Tongue (tissue), 1 donor: ENCODE measurements at regions not wholly inside any gene's neighbourhood (a gene's known extent, or its start where the extent isn't known, plus 50 kb on each side); places are given as distances from the start of the nearest gene placed in this dataset.

Experiments
- DNase-seq: peaks from one replicate; pipeline ENCODE4 v3.0.0-alpha.2; 2015

- peak; percentile 67 for DNase-seq
These were observed 299.0 kb downstream of the TRIB2 start for GRCh38 chr2:13015532-13016320.

GRCh38 chr2:13018490-13018889 lies 301.8 kb downstream of the TRIB2 start:
- DNase-seq, result no peak

- DNase-seq, result no peak
These were observed 303.0 kb downstream of the TRIB2 start for GRCh38 chr2:13019781-13020180.

GRCh38 chr2:13020469-13020868 lies 303.7 kb downstream of the TRIB2 start:
- no peak for DNase-seq

GRCh38 chr2:13021470-13021957 lies 304.8 kb downstream of the TRIB2 start:
- peak; percentile 27 for DNase-seq

- DNase-seq, result no peak
These were observed 313.9 kb downstream of the TRIB2 start for GRCh38 chr2:13030606-13031005.

GRCh38 chr2:13034861-13035260 lies 318.1 kb downstream of the TRIB2 start:
- DNase-seq, result no peak

- no peak for DNase-seq
These were observed 319.1 kb downstream of the TRIB2 start for GRCh38 chr2:13035866-13036265.

GRCh38 chr2:13040043-13040442 lies 323.3 kb downstream of the TRIB2 start:
- no peak for DNase-seq

- DNase-seq, result peak; percentile 45
These were observed 329.9 kb downstream of the TRIB2 start for GRCh38 chr2:13046557-13047165.

GRCh38 chr2:13050764-13051163 lies 334.0 kb downstream of the TRIB2 start:
- DNase-seq, result no peak

- no peak for DNase-seq
These were observed 335.8 kb downstream of the TRIB2 start for GRCh38 chr2:13052547-13052946.

GRCh38 chr2:13056259-13056843 lies 339.6 kb downstream of the TRIB2 start:
- peak; percentile 38 for DNase-seq

- no peak for DNase-seq
These were observed 340.9 kb downstream of the TRIB2 start for GRCh38 chr2:13057671-13058070.

GRCh38 chr2:13066676-13067075 lies 349.9 kb downstream of the TRIB2 start:
- DNase-seq, result no peak

GRCh38 chr2:13067508-13067907 lies 350.8 kb downstream of the TRIB2 start:
- no peak for DNase-seq

GRCh38 chr2:13089971-13090370 lies 373.2 kb downstream of the TRIB2 start:
- no peak for DNase-seq

- DNase-seq, result no peak
These were observed 374.7 kb downstream of the TRIB2 start for GRCh38 chr2:13091455-13091854.

- no peak for DNase-seq
These were observed 375.2 kb downstream of the TRIB2 start for GRCh38 chr2:13091861-13092378.

GRCh38 chr2:13093416-13093991 lies 376.8 kb downstream of the TRIB2 start:
- peak; percentile 56 for DNase-seq

- no peak for DNase-seq
These were observed 385.8 kb downstream of the TRIB2 start for GRCh38 chr2:13102397-13103063.

GRCh38 chr2:13103151-13103550 lies 386.4 kb downstream of the TRIB2 start:
- no peak for DNase-seq
